Neural cell (in vitro differentiated cells): ENCODE measurements at regions not wholly inside any gene's neighbourhood (a gene's known extent, or its start where the extent isn't known, plus 50 kb on each side); places are given as distances from the start of the nearest gene placed in this dataset.

Source experiments
- H2AFZ ChIP-seq: fragments of 200-600, 300-800 bp; sonication (generic), shearing (Covaris generic); 2 replicates; pipeline ENCODE4 v1.6.0; 2014; ENCODE audit warnings: low read depth, mild to moderate bottlenecking, antibody characterized with exemption, low read length, moderate library complexity
- H3F3A ChIP-seq: fragments of 200-600 bp; shearing (Covaris generic); 2 replicates; pipeline ENCODE4 v1.6.1; 2016; ENCODE audit warnings: mild to moderate bottlenecking, moderate library complexity, mixed read lengths, antibody characterized with exemption, low read length; ENCODE audit not compliant: insufficient read depth, poor library complexity, severe bottlenecking
- H3K27ac ChIP-seq: fragments of 200-600, 300-800 bp; sonication (generic), shearing (Covaris generic); 2 replicates; pipeline ENCODE4 v1.5.1; 2014; ENCODE audit warnings: mild to moderate bottlenecking, low read length, moderate library complexity
- H3K27me3 ChIP-seq: fragments of 300-800, 200-600 bp; sonication (generic), shearing (Covaris generic); 2 replicates; pipeline ENCODE4 v1.6.0; 2014; ENCODE audit warnings: mild to moderate bottlenecking, low read depth, low read length, moderate library complexity; ENCODE audit not compliant: insufficient read depth
- H3K36me3 ChIP-seq: fragments of 300-800, 200-600 bp; sonication (generic), shearing (Covaris generic); 2 replicates; pipeline ENCODE4 v1.5.1; 2014; ENCODE audit warnings: mild to moderate bottlenecking, antibody characterized with exemption, low read length, moderate library complexity; ENCODE audit not compliant: insufficient read depth
- H3K4me2 ChIP-seq: fragments of 300-800, 200-600 bp; sonication (generic), shearing (Covaris generic); 2 replicates; pipeline ENCODE4 v1.6.0; 2014; ENCODE audit warnings: mild to moderate bottlenecking, low read length
- H3K4me3 ChIP-seq: fragments of 300-800, 200-600 bp; sonication (generic), shearing (Covaris generic); 2 replicates; pipeline ENCODE4 v1.5.1; 2014; ENCODE audit warnings: mild to moderate bottlenecking, low read length, moderate library complexity
- H3K79me2 ChIP-seq: fragments of 200-600 bp; shearing (Covaris generic); replicated peaks from 2 replicates; pipeline ENCODE4 v1.6.0; 2014; ENCODE audit warnings: mild to moderate bottlenecking, low read length, moderate library complexity; ENCODE audit not compliant: insufficient read depth
- H3K9ac ChIP-seq: fragments of 300-800, 200-600 bp; sonication (generic), shearing (Covaris generic); 2 replicates; pipeline ENCODE4 v1.6.1; 2016; ENCODE audit warnings: mild to moderate bottlenecking, low read length, mixed read lengths
- H3K9me2 ChIP-seq: fragments of 200-600 bp; shearing (Covaris generic); 2 replicates; pipeline ENCODE4 v1.6.1; 2016; ENCODE audit warnings: mild to moderate bottlenecking, low read length, mixed read lengths; ENCODE audit not compliant: insufficient read depth
- H3K9me3 ChIP-seq: fragments of 200-600, 300-800 bp; sonication (generic), shearing (Covaris generic); 2 replicates; pipeline ENCODE4 v1.6.1; 2016; ENCODE audit warnings: mild to moderate bottlenecking, mixed run types, low read length, moderate library complexity, mixed read lengths
- H4K20me1 ChIP-seq: fragments of 200-600 bp; shearing (Covaris generic); 2 replicates; pipeline ENCODE4 v1.6.1; 2016; ENCODE audit warnings: mild to moderate bottlenecking, mixed run types; ENCODE audit not compliant: insufficient read depth
- CTCF ChIP-seq: fragments of 450-650 bp; IDR thresholded peaks from 2 replicates; pipeline ENCODE4 v1.5.1; 2014; ENCODE audit warnings: antibody characterized with exemption, mild to moderate bottlenecking, moderate library complexity; ENCODE audit not compliant: poor library complexity, severe bottlenecking
- EP300 ChIP-seq: fragments of 450-650 bp; conservative IDR thresholded peaks from 2 replicates; pipeline ENCODE4 v1.6.1; 2014; ENCODE audit warnings: antibody characterized with exemption, mild to moderate bottlenecking, moderate library complexity; ENCODE audit not compliant: poor library complexity, severe bottlenecking
- EZH2 ChIP-seq: fragments of 200-600, 300-800 bp; shearing (Covaris generic), sonication (generic); IDR thresholded peaks from 2 replicates; pipeline ENCODE4 v1.6.1; 2014; ENCODE audit warnings: antibody characterized with exemption, low read length, borderline replicate concordance, mild to moderate bottlenecking; ENCODE audit not compliant: insufficient read depth, poor library complexity, severe bottlenecking
- MXI1 ChIP-seq: fragments of 450-650 bp; conservative IDR thresholded peaks from 2 replicates; pipeline ENCODE4 v1.6.1; 2014; ENCODE audit warnings: antibody characterized with exemption, mild to moderate bottlenecking; ENCODE audit not compliant: poor library complexity, severe bottlenecking
- POLR2AphosphoS5 ChIP-seq: IDR thresholded peaks from 2 replicates; pipeline ENCODE4 v1.6.1; 2012
- RAD21 ChIP-seq: fragments of 450-650 bp; conservative IDR thresholded peaks from 2 replicates; pipeline ENCODE4 v1.6.1; 2014; ENCODE audit warnings: antibody characterized with exemption, mild to moderate bottlenecking, moderate library complexity
- REST ChIP-seq: IDR thresholded peaks from 2 replicates; pipeline ENCODE4 v1.6.1; 2012; ENCODE audit warnings: borderline replicate concordance
- SMC3 ChIP-seq: fragments of 450-650 bp; conservative IDR thresholded peaks from 2 replicates; pipeline ENCODE4 v1.6.1; 2014; ENCODE audit warnings: antibody characterized with exemption, mild to moderate bottlenecking, moderate library complexity; ENCODE audit not compliant: poor library complexity
- TAF1 ChIP-seq: IDR thresholded peaks from 2 replicates; pipeline ENCODE4 v1.6.1; 2012; ENCODE audit warnings: low read depth

- no peaks in the 10 kb centered on the region for H3K9me2 ChIP-seq
- no peak overlapping the region for H3K4me3 ChIP-seq
- no peaks in the 10 kb centered on the region for H3K27me3 ChIP-seq
- no peaks in the 10 kb centered on the region for H3K36me3 ChIP-seq
- H3F3A ChIP-seq = no peaks in the 10 kb centered on the region
- H4K20me1 ChIP-seq = no peaks in the 10 kb centered on the region
- no peaks in the 10 kb centered on the region for H3K79me2 ChIP-seq
- no peak overlapping the region for H2AFZ ChIP-seq
- H3K4me2 ChIP-seq = no peak overlapping the region
- no peak overlapping the region for H3K27ac ChIP-seq
- TF ChIP-seq EZH2 (no peak), TAF1 (no peak), SMC3 (no peak), CTCF (no peak), MXI1 (no peak), REST (no peak), EP300 (no peak), RAD21 (no peak), POLR2AphosphoS5 (no peak)
- H3K9me3 ChIP-seq = no peaks in the 10 kb centered on the region
- no peak overlapping the region for H3K9ac ChIP-seq
Measured at GRCh38 chrX:23127586-23127985, 127.8 kb downstream of the DDX53 start.

- Histone ChIP-seq H4K20me1 (no peaks in the 10 kb centered on the region), H3K9ac (no peak overlapping the region), H3K4me3 (no peak overlapping the region), H3F3A (no peaks in the 10 kb centered on the region), H3K4me2 (no peak overlapping the region), H2AFZ (no peak overlapping the region), H3K36me3 (no peaks in the 10 kb centered on the region), H3K9me3 (no peaks in the 10 kb centered on the region), H3K27ac (no peak overlapping the region), H3K79me2 (no peaks in the 10 kb centered on the region), H3K27me3 (no peaks in the 10 kb centered on the region), H3K9me2 (no peaks in the 10 kb centered on the region)
- TF ChIP-seq REST = no peak
- TF ChIP-seq RAD21 = no peak
- TF ChIP-seq CTCF = no peak
- TF ChIP-seq POLR2AphosphoS5 = no peak
- no peak for TF ChIP-seq EP300
- no peak for TF ChIP-seq MXI1
- TF ChIP-seq TAF1 = no peak
- no peak for TF ChIP-seq SMC3
- TF ChIP-seq EZH2 = no peak
Measured at GRCh38 chrX:23133551-23133950, 133.8 kb downstream of the DDX53 start.
